H9 (cell line): ENCODE measurements at regions not wholly inside any gene's neighbourhood (a gene's known extent, or its start where the extent isn't known, plus 50 kb on each side); places are given as distances from the start of the nearest gene placed in this dataset.
"Not testable (repeated sequence)": the region's sequence is repeated elsewhere in the genome, so short reads cannot be mapped to it uniquely, and the experiment has no call there.

ENCODE experiments used
- DNase-seq: peaks from one replicate; pipeline ENCODE4 v3.0.0-alpha.2; 2017
- H2AFZ ChIP-seq: one replicate; pipeline ENCODE4 v1.6.1; 2013; ENCODE audit warnings: mild to moderate bottlenecking, low read length, control low read depth, moderate library complexity
- H2AK5ac ChIP-seq: 2 replicates; pipeline ENCODE4 v1.6.1; 2013; ENCODE audit warnings: low read length, control low read depth, mixed read lengths; ENCODE audit not compliant: insufficient read length
- H2BK120ac ChIP-seq: one replicate; pipeline ENCODE4 v1.6.1; 2013; ENCODE audit warnings: low read depth, mild to moderate bottlenecking, low read length, control low read depth, inconsistent platforms; ENCODE audit not compliant: poor library complexity, severe bottlenecking
- H2BK12ac ChIP-seq: 2 replicates; pipeline ENCODE4 v1.6.1; 2013; ENCODE audit warnings: low read length, control low read depth, mixed read lengths, low read depth; ENCODE audit not compliant: insufficient read length
- H2BK15ac ChIP-seq: 2 replicates; pipeline ENCODE4 v1.6.1; 2013; ENCODE audit warnings: low read depth, low read length, control low read depth
- H2BK20ac ChIP-seq: one replicate; pipeline ENCODE4 v1.6.1; 2013; ENCODE audit warnings: low read depth, mild to moderate bottlenecking, low read length, control low read depth, inconsistent platforms; ENCODE audit not compliant: poor library complexity, severe bottlenecking
- H2BK5ac ChIP-seq: 2 replicates; pipeline ENCODE4 v1.6.1; 2013; ENCODE audit warnings: low read length, control low read depth, mixed read lengths; ENCODE audit not compliant: insufficient read length
- H3K14ac ChIP-seq: 2 replicates; pipeline ENCODE4 v1.6.1; 2013; ENCODE audit warnings: low read length, control low read depth; ENCODE audit not compliant: insufficient read depth
- H3K18ac ChIP-seq: 2 replicates; pipeline ENCODE4 v1.6.1; 2013; ENCODE audit warnings: low read depth, mild to moderate bottlenecking, mixed read lengths, low read length, control low read depth; ENCODE audit not compliant: insufficient read length
- H3K23ac ChIP-seq: 2 replicates; pipeline ENCODE4 v1.6.1; 2013; ENCODE audit warnings: low read length, control low read depth, mixed read lengths, low read depth; ENCODE audit not compliant: insufficient read length
- H3K23me2 ChIP-seq: 2 replicates; pipeline ENCODE4 v1.6.1; 2013; ENCODE audit warnings: low read depth, mild to moderate bottlenecking, mixed read lengths, low read length, control low read depth; ENCODE audit not compliant: insufficient read length, poor library complexity, severe bottlenecking
- H3K27ac ChIP-seq: 2 replicates; pipeline ENCODE4 v1.5.1; 2013; ENCODE audit warnings: low read length, control low read depth, mixed read lengths, low read depth; ENCODE audit not compliant: insufficient read length
- H3K27me3 ChIP-seq: 2 replicates; pipeline ENCODE4 v1.6.1; 2013; ENCODE audit warnings: low read length, control low read depth, inconsistent platforms; ENCODE audit not compliant: insufficient read depth
- H3K4ac ChIP-seq: 2 replicates; pipeline ENCODE4 v1.6.1; 2013; ENCODE audit warnings: low read depth, mild to moderate bottlenecking, control low read depth, inconsistent platforms, low read length, moderate library complexity
- H3K4me1 ChIP-seq: 2 replicates; pipeline ENCODE4 v1.6.1; 2013; ENCODE audit warnings: low read length, control low read depth, inconsistent platforms; ENCODE audit not compliant: insufficient read depth
- H3K4me2 ChIP-seq: 2 replicates; pipeline ENCODE4 v1.6.1; 2013; ENCODE audit warnings: low read length, control low read depth, mixed read lengths; ENCODE audit not compliant: insufficient read length, insufficient read depth
- H3K56ac ChIP-seq: 2 replicates; pipeline ENCODE4 v1.6.1; 2013; ENCODE audit warnings: low read depth, mild to moderate bottlenecking, mixed read lengths, low read length, control low read depth; ENCODE audit not compliant: insufficient read length
- H3K79me1 ChIP-seq: 2 replicates; pipeline ENCODE4 v1.6.1; 2013; ENCODE audit warnings: low read depth, mild to moderate bottlenecking, moderate library complexity, low read length, control low read depth, inconsistent platforms; ENCODE audit not compliant: insufficient read depth, poor library complexity, severe bottlenecking
- H3K79me2 ChIP-seq: 2 replicates; pipeline ENCODE4 v1.6.1; 2013; ENCODE audit warnings: low read length, control low read depth, inconsistent platforms; ENCODE audit not compliant: insufficient read depth
- H3K9ac ChIP-seq: 2 replicates; pipeline ENCODE4 v1.6.1; 2013; ENCODE audit warnings: low read length, control low read depth, mixed read lengths; ENCODE audit not compliant: insufficient read length; ENCODE audit errors: extremely low read depth
- H3K9me3 ChIP-seq: one replicate; pipeline ENCODE4 v1.6.1; 2013; ENCODE audit warnings: low read depth, low read length, inconsistent platforms; ENCODE audit not compliant: control insufficient read depth
- H3T11ph ChIP-seq: one replicate; pipeline ENCODE4 v1.6.1; 2013; ENCODE audit warnings: mild to moderate bottlenecking, low read length, control low read depth, inconsistent platforms
- H4K20me1 ChIP-seq: one replicate; pipeline ENCODE4 v1.6.1; 2013; ENCODE audit not compliant: control insufficient read depth, insufficient read length, insufficient read depth
- H4K5ac ChIP-seq: 2 replicates; pipeline ENCODE4 v1.6.1; 2013; ENCODE audit warnings: low read depth, mild to moderate bottlenecking, mixed read lengths, low read length, control low read depth; ENCODE audit not compliant: insufficient read length
- H4K8ac ChIP-seq: replicated peaks from 2 replicates; pipeline ENCODE4 v1.6.1; 2013; ENCODE audit warnings: low read length, control low read depth, mixed read lengths, low read depth; ENCODE audit not compliant: insufficient read length
- H4K91ac ChIP-seq: 2 replicates; pipeline ENCODE4 v1.6.1; 2013; ENCODE audit warnings: low read depth, mild to moderate bottlenecking, moderate library complexity, mixed read lengths, low read length, control low read depth; ENCODE audit not compliant: insufficient read length
- H3K27ac Mint-ChIP-seq, 3 experiments: 2 replicates in 2 of 3; 3 replicates in 1 of 3; pipeline ENCODE4 v1.8.0; 2020 to 2021; ENCODE audit warnings: mixed read lengths in 3 of 3, mild to moderate bottlenecking in 1 of 3, moderate library complexity in 1 of 3
- H3K27me3 Mint-ChIP-seq: 2 replicates; pipeline ENCODE4 v1.8.0; 2021; ENCODE audit warnings: low read depth, mild to moderate bottlenecking, moderate library complexity, mixed read lengths
- H3K36me3 Mint-ChIP-seq, 3 experiments: 2 replicates in 2 of 3; 3 replicates in 1 of 3; pipeline ENCODE4 v1.8.0; 2020 to 2021; ENCODE audit warnings: low read depth in 3 of 3, mixed read lengths in 3 of 3; ENCODE audit not compliant: insufficient read depth in 1 of 3
- H3K4me1 Mint-ChIP-seq, 2 experiments: 2 replicates each; pipeline ENCODE4 v1.8.0; 2020; ENCODE audit warnings: mixed read lengths in 2 of 2
- H3K4me3 Mint-ChIP-seq, 2 experiments: 2 replicates in 1 of 2; 3 replicates in 1 of 2; pipeline ENCODE4 v1.8.0; 2020 to 2021; ENCODE audit warnings: mild to moderate bottlenecking in 2 of 2, mixed read lengths in 2 of 2, moderate library complexity in 1 of 2
- H3K9me3 Mint-ChIP-seq, 2 experiments: 2 replicates in 1 of 2; 3 replicates in 1 of 2; pipeline ENCODE4 v1.8.0; 2020; ENCODE audit warnings: mild to moderate bottlenecking in 2 of 2, mixed read lengths in 2 of 2, moderate library complexity in 1 of 2
- WGBS: extraction: QIAGEN DNeasy Blood & Tissue Kit; methylation state at CpG from one replicate; pipeline ENCODE4 v1.1.7; 2013; ENCODE audit warnings: missing lambda C conversion rate, low lambda C conversion rate, mixed read lengths; ENCODE audit not compliant: insufficient read length; ENCODE audit errors: extremely low coverage; 5-methylcytosine and 5-hydroxymethylcytosine counted together

GRCh38 chr11:49365375-49365774, 157.0 kb upstream of the FOLH1 start:
- not testable (repeated sequence) for H4K91ac ChIP-seq, H3K18ac ChIP-seq, H4K20me1 ChIP-seq, H2BK12ac ChIP-seq, H3K27me3 ChIP-seq, H3K4me3 Mint-ChIP-seq, H3K23me2 ChIP-seq, H3K79me2 ChIP-seq, H3K79me1 ChIP-seq, H3K4me2 ChIP-seq, H3K9ac ChIP-seq, H2BK20ac ChIP-seq, H2BK15ac ChIP-seq, H4K5ac ChIP-seq, H3K23ac ChIP-seq, H3K9me3 ChIP-seq, H3K36me3 Mint-ChIP-seq, H3K56ac ChIP-seq, H3K27ac ChIP-seq, H2BK5ac ChIP-seq, H4K8ac ChIP-seq, H2AFZ ChIP-seq, H3K4me1 ChIP-seq, H3K4me1 Mint-ChIP-seq, H2BK120ac ChIP-seq, H3K14ac ChIP-seq, H3K27ac Mint-ChIP-seq, H3K4ac ChIP-seq, DNase-seq, H3T11ph ChIP-seq, H2AK5ac ChIP-seq, H3K27me3 Mint-ChIP-seq
- peaks cover 21 to 58% of the 10 kb centered on the region in 2 experiments for H3K9me3 Mint-ChIP-seq

GRCh38 chr11:49362994-49363393, 154.6 kb upstream of the FOLH1 start:
- not testable (repeated sequence) for DNase-seq, H3K14ac ChIP-seq, H3K4me1 ChIP-seq, H3K9ac ChIP-seq, H3K23ac ChIP-seq, H2BK5ac ChIP-seq, H3K27ac ChIP-seq, H3K9me3 ChIP-seq, H3T11ph ChIP-seq, H3K18ac ChIP-seq, H3K27me3 ChIP-seq, H3K4me1 Mint-ChIP-seq, H3K23me2 ChIP-seq, H2AFZ ChIP-seq, H3K4ac ChIP-seq, H4K8ac ChIP-seq, H2BK15ac ChIP-seq, H4K91ac ChIP-seq, H2BK20ac ChIP-seq, H2BK12ac ChIP-seq, H3K27ac Mint-ChIP-seq, H2BK120ac ChIP-seq, H3K79me2 ChIP-seq, H3K4me3 Mint-ChIP-seq, H2AK5ac ChIP-seq, H3K27me3 Mint-ChIP-seq, H3K4me2 ChIP-seq, H4K5ac ChIP-seq, H3K79me1 ChIP-seq, H3K36me3 Mint-ChIP-seq, H4K20me1 ChIP-seq, H3K56ac ChIP-seq
- no CpG with 5 or more reads among the region's 2 CpGs for WGBS
- peaks cover 27 to 65% of the 10 kb centered on the region in 2 experiments for H3K9me3 Mint-ChIP-seq

- H3K4me2 ChIP-seq, H3K9ac ChIP-seq, H4K20me1 ChIP-seq, H3T11ph ChIP-seq, H3K14ac ChIP-seq, H3K56ac ChIP-seq, H2AFZ ChIP-seq, H2BK5ac ChIP-seq, H2BK15ac ChIP-seq, H3K27me3 Mint-ChIP-seq, H3K27ac Mint-ChIP-seq, H3K79me1 ChIP-seq, H4K91ac ChIP-seq, DNase-seq, H2BK12ac ChIP-seq, H3K23me2 ChIP-seq, H3K4ac ChIP-seq, H3K4me3 Mint-ChIP-seq, H3K23ac ChIP-seq, H2AK5ac ChIP-seq, H2BK120ac ChIP-seq, H3K18ac ChIP-seq, H3K27ac ChIP-seq, H3K79me2 ChIP-seq, H4K5ac ChIP-seq, H3K36me3 Mint-ChIP-seq, H3K27me3 ChIP-seq, H3K4me1 ChIP-seq, H4K8ac ChIP-seq, H3K4me1 Mint-ChIP-seq, H2BK20ac ChIP-seq, H3K9me3 ChIP-seq: not testable (repeated sequence)
- H3K9me3 Mint-ChIP-seq, result peaks cover 21 to 72% of the 10 kb centered on the region in 2 experiments
Measured at GRCh38 chr11:49354536-49354935, 146.1 kb upstream of the FOLH1 start.
